Parathyroid adenoma (tissue), 2 donors: ENCODE measurements at regions not wholly inside any gene's neighbourhood (a gene's known extent, or its start where the extent isn't known, plus 50 kb on each side); places are given as distances from the start of the nearest gene placed in this dataset.

Experiments used
- H2AFZ ChIP-seq: fragments of 300-600 bp; sonication (generic); one replicate; pipeline ENCODE4 v1.7.0; 2017; ENCODE audit warnings: antibody characterized with exemption, mild to moderate bottlenecking
- H3K27ac ChIP-seq: fragments of 300-600 bp; sonication (generic); one replicate; pipeline ENCODE4 v1.7.0; 2017
- H3K27me3 ChIP-seq: fragments of 300-600 bp; sonication (generic); one replicate; pipeline ENCODE4 v1.7.0; 2017; ENCODE audit warnings: low read length; ENCODE audit not compliant: control insufficient read depth, insufficient read depth
- H3K36me3 ChIP-seq: fragments of 300-600 bp; sonication (generic); one replicate; pipeline ENCODE4 v1.7.0; 2017; ENCODE audit warnings: low read length; ENCODE audit not compliant: control insufficient read depth, insufficient read depth
- H3K4me1 ChIP-seq: fragments of 300-600 bp; sonication (generic); one replicate; pipeline ENCODE4 v1.7.0; 2017; ENCODE audit warnings: control low read depth
- H3K4me2 ChIP-seq: fragments of 300-600 bp; sonication (generic); one replicate; pipeline ENCODE4 v1.7.0; 2017; ENCODE audit warnings: low read length
- H3K4me3 ChIP-seq: fragments of 300-600 bp; sonication (generic); one replicate; pipeline ENCODE4 v1.7.0; 2017; ENCODE audit warnings: low read depth, low read length
- H3K79me2 ChIP-seq: fragments of 300-600 bp; sonication (generic); one replicate; pipeline ENCODE4 v1.7.0; 2017; ENCODE audit warnings: control low read depth
- H3K9ac ChIP-seq: fragments of 300-600 bp; sonication (generic); one replicate; pipeline ENCODE4 v1.7.0; 2017; ENCODE audit warnings: mild to moderate bottlenecking
- H3K9me3 ChIP-seq: fragments of 300-600 bp; sonication (generic); one replicate; pipeline ENCODE4 v1.7.0; 2017; ENCODE audit warnings: low read length; ENCODE audit not compliant: control insufficient read depth
- TF ChIP-seq, protein P1 (sequence below): fragments of 300-600 bp; sonication (generic); IDR thresholded peaks from one replicate; pipeline ENCODE4 v1.7.0; 2017; ENCODE audit warnings: antibody characterized with exemption, mild to moderate bottlenecking
- donor health status: primary hyperparathyroidism.

DNA sequence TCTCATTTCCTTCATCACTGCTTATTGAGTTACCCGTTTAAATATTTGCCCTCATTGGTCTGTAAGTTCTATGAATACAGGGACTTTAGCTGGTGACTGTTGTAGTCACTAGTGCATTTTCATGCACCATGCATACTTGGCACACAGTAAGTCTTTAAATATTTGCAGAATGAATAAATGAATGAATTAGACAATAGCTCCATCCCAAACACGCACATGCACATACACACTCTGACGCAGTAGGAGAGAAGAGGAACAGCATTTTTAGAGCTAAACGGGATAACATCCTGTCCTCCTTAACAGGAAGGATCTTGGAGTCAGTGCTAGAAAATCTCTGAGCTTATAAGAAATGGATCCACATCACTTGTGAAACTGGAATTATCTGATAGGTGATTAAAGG is 447.7 kb downstream of the KIF4B start:
- no peaks in the 10 kb centered on the region for H3K36me3 ChIP-seq
- H2AFZ ChIP-seq = no peak overlapping the region
- TF ChIP-seq, protein P1, sequence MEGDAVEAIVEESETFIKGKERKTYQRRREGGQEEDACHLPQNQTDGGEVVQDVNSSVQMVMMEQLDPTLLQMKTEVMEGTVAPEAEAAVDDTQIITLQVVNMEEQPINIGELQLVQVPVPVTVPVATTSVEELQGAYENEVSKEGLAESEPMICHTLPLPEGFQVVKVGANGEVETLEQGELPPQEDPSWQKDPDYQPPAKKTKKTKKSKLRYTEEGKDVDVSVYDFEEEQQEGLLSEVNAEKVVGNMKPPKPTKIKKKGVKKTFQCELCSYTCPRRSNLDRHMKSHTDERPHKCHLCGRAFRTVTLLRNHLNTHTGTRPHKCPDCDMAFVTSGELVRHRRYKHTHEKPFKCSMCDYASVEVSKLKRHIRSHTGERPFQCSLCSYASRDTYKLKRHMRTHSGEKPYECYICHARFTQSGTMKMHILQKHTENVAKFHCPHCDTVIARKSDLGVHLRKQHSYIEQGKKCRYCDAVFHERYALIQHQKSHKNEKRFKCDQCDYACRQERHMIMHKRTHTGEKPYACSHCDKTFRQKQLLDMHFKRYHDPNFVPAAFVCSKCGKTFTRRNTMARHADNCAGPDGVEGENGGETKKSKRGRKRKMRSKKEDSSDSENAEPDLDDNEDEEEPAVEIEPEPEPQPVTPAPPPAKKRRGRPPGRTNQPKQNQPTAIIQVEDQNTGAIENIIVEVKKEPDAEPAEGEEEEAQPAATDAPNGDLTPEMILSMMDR = no peak
- H3K4me3 ChIP-seq = no peak overlapping the region
- no peaks in the 10 kb centered on the region for H3K79me2 ChIP-seq
- no peaks in the 10 kb centered on the region for H3K9me3 ChIP-seq
- H3K4me1 ChIP-seq = no peaks in the 10 kb centered on the region
- no peak overlapping the region for H3K4me2 ChIP-seq
- no peaks in the 10 kb centered on the region for H3K27me3 ChIP-seq
- no peak overlapping the region for H3K27ac ChIP-seq
- no peak overlapping the region for H3K9ac ChIP-seq

DNA sequence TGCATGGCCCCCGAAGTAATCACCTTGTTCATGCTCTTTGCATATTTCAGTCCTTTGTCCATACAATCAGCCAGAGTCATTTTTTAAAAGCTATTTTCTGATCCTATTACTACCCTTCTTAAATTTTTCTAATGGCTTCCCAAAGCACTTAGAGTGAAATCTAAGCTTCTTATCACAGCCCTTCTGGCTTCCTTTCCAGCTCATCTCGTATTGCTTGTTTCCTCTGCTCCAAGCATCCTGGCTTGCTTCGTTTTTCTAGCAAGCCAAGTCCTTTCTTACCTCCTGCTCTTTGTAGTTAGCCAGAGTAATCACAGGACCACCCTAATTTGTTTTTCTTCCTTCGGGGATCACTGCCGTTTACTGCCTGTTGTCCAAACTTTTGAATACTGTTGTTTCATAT is 453.3 kb downstream of the KIF4B start:
- no peak overlapping the region for H3K9ac ChIP-seq
- H3K36me3 ChIP-seq = no peaks in the 10 kb centered on the region
- TF ChIP-seq, protein P1 = no peak
- H3K27me3 ChIP-seq = no peaks in the 10 kb centered on the region
- no peak overlapping the region for H3K4me2 ChIP-seq
- no peak overlapping the region for H3K27ac ChIP-seq
- no peaks in the 10 kb centered on the region for H3K4me1 ChIP-seq
- H3K4me3 ChIP-seq = no peak overlapping the region
- no peaks in the 10 kb centered on the region for H3K9me3 ChIP-seq
- H3K79me2 ChIP-seq = no peaks in the 10 kb centered on the region
- H2AFZ ChIP-seq = no peak overlapping the region

DNA sequence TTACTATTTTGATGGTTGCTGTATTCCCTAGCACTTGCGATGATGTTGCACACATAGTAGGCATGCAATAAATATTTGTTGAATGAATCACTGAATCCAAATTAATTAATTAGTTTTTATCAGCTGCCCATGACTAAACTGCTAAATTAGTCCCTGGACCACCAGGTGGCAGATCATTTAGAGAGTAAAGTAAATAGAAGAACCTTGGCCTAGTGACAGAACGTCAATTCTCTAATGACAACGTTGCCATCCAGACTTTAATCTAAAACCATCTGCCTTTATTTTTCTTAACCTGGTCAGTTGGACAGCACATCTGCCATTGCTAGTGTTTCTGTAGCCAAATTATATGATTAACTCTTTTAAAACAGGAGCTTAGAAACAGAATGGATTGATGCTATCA is 457.5 kb downstream of the KIF4B start:
- Histone ChIP-seq H3K4me2 (no peak overlapping the region), H3K4me1 (no peaks in the 10 kb centered on the region), H3K9me3 (no peaks in the 10 kb centered on the region), H3K79me2 (no peaks in the 10 kb centered on the region), H3K27ac (no peak overlapping the region), H3K4me3 (no peak overlapping the region), H3K9ac (no peak overlapping the region), H3K36me3 (no peaks in the 10 kb centered on the region), H2AFZ (no peak overlapping the region), H3K27me3 (no peaks in the 10 kb centered on the region)
- TF ChIP-seq, protein P1 = no peak

DNA sequence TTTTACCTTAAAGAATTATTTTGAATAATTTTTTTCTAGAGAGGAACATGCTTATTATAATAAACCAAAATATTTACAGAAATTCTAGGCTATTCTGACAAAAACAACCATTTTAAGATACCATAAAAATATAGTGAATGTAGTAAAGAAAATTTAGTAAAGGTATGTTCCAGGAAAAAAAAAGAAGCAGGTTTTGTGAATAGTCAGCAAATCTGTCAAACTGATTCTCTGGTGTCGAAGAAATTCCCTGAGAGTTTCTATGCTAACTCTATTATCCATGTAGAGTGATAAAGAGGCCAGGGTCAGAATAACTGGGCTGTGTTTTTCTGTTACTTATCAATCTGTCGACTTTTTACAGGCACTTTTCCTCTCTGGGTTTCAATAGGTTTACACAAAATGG is 459.2 kb downstream of the KIF4B start:
- Histone ChIP-seq H3K4me3 (no peak overlapping the region), H3K27me3 (no peaks in the 10 kb centered on the region), H3K4me2 (no peak overlapping the region), H3K36me3 (no peaks in the 10 kb centered on the region), H3K9ac (no peak overlapping the region), H3K4me1 (no peaks in the 10 kb centered on the region), H3K79me2 (no peaks in the 10 kb centered on the region), H3K9me3 (no peaks in the 10 kb centered on the region), H3K27ac (no peak overlapping the region), H2AFZ (no peak overlapping the region)
- TF ChIP-seq, protein P1 = no peak

DNA sequence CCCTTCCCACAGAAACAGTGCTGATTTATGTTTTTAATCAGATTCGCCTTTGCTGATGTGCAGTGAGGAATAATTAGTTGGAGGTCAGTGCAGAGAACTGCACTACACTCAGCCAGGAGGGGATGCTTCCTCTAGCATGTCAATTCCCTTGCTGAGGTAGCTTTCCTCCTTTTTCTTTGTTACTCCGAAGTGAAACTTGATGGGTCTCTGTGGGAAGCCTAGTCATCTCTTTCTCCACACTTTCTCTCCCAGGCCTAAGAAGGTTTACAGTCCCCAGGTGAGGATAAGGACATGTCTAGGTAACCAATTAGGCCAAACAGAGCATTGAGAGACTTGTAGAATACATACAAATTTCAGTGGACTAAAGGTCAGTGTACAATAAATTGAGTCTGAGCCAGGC is 461.8 kb downstream of the KIF4B start:
- H3K4me1 ChIP-seq = no peaks in the 10 kb centered on the region
- no peak overlapping the region for H2AFZ ChIP-seq
- no peak overlapping the region for H3K9ac ChIP-seq
- no peak overlapping the region for H3K27ac ChIP-seq
- H3K4me2 ChIP-seq = no peak overlapping the region
- no peaks in the 10 kb centered on the region for H3K27me3 ChIP-seq
- H3K9me3 ChIP-seq = no peaks in the 10 kb centered on the region
- no peak overlapping the region for H3K4me3 ChIP-seq
- H3K36me3 ChIP-seq = no peaks in the 10 kb centered on the region
- TF ChIP-seq, protein P1 = no peak
- H3K79me2 ChIP-seq = no peaks in the 10 kb centered on the region
